SK-N-MC (cell line): ENCODE measurements at regions not wholly inside any gene's neighbourhood (a gene's known extent, or its start where the extent isn't known, plus 50 kb on each side); places are given as distances from the start of the nearest gene placed in this dataset.

Source experiments
- DNase-seq: peaks from one replicate; pipeline ENCODE4 v3.0.0-alpha.2; 2011; ENCODE audit warnings: low read depth, low spot score
- H3K27ac ChIP-seq: fragments of 200-600 bp; sonication (generic); 2 replicates; pipeline ENCODE4 v1.5.1; 2016; ENCODE audit warnings: mixed run types
- H3K36me3 ChIP-seq: fragments of 200-600 bp; sonication (generic); 2 replicates; pipeline ENCODE4 v1.6.1; 2017; ENCODE audit warnings: antibody characterized with exemption, low read length, mixed read lengths; ENCODE audit not compliant: insufficient read depth
- H3K4me3 ChIP-seq: fragments of 200-600 bp; sonication (generic); 2 replicates; pipeline ENCODE4 v1.5.1; 2016
- H3K9ac ChIP-seq: fragments of 200-600 bp; sonication (generic); 2 replicates; pipeline ENCODE4 v1.8.0; 2017; ENCODE audit warnings: mixed run types, mixed read lengths; ENCODE audit not compliant: insufficient read length
- H3K9me3 ChIP-seq: fragments of 200-600 bp; sonication (generic); 2 replicates; pipeline ENCODE4 v1.6.1; 2017; ENCODE audit warnings: low read depth, mild to moderate bottlenecking, antibody characterized with exemption, low read length, moderate library complexity, mixed read lengths
- EZH2 ChIP-seq: fragments of 200-600 bp; sonication (generic); IDR thresholded peaks from one replicate; pipeline ENCODE4 v1.6.1; 2017; ENCODE audit warnings: antibody characterized with exemption
- FOXP2 ChIP-seq: optimal IDR thresholded peaks from 2 replicates; pipeline ENCODE3; 2011; ENCODE audit warnings: mild to moderate bottlenecking, moderate library complexity; ENCODE audit not compliant: insufficient read depth; ENCODE audit errors: extremely low read length, control extremely low read depth
- POLR2AphosphoS5 ChIP-seq: IDR thresholded peaks from 2 replicates; pipeline ENCODE4 v1.6.1; 2012; ENCODE audit warnings: mild to moderate bottlenecking, low read depth, low read length, borderline replicate concordance

- TF ChIP-seq EZH2 (no peak), POLR2AphosphoS5 (no peak), FOXP2 (no peak)
- H3K4me3 ChIP-seq = no peak overlapping the region
- H3K9ac ChIP-seq = no peak overlapping the region
- no peak for DNase-seq
- H3K36me3 ChIP-seq = no peaks in the 10 kb centered on the region
- H3K27ac ChIP-seq = no peak overlapping the region
- no peaks in the 10 kb centered on the region for H3K9me3 ChIP-seq
Measured at GRCh38 chr2:54386585-54386984, 69.5 kb upstream of the SPTBN1 start.

DNA sequence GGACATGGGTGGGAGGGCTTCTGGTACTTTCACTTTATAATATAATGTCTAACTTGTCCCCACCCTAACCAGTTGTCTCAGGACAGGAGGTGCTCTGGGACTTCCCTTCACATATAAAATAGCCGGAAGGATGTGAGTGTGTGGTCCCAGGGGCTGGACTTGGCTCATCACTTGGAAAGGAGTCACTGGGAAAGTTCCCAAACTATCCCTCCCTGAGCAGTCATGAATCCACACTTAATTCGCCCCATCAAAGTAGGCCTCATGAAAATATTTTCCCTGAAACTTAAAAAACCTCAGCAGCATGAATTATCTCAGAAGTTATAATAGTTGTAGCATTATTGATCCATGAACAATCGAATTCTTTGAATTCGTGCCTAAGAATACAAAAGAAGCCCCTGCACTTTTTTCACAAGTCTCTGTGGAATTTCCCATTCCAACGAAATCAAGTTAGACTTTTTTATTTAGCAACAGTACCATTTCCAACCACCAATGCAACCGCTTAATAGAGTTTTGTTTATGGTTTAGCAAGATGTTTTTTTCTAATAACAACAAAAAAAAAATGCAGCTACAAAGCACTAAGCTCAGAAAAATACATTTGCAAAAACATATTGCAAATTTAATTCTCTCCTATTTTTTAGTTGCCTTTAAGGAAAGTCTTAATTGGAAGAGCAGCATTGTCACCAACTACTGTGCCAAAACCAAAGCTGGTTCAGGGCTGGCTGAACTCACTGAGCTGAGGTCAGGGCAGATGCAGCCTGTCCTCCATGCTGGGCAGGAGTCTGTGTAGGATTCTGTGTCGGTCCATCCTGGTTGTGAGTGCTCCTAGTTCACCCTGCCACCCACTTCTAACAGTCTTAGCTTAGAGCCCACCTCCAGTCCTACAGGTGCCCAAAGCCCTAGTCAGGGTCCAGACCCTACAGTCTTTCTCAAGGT lies 68.8 kb upstream of the SPTBN1 start:
- Histone ChIP-seq H3K27ac (no peak overlapping the region), H3K36me3 (no peaks in the 10 kb centered on the region), H3K9ac (no peak overlapping the region), H3K4me3 (no peak overlapping the region), H3K9me3 (no peaks in the 10 kb centered on the region)
- DNase-seq = no peak
- TF ChIP-seq FOXP2 (no peak), POLR2AphosphoS5 (no peak), EZH2 (no peak)

DNA sequence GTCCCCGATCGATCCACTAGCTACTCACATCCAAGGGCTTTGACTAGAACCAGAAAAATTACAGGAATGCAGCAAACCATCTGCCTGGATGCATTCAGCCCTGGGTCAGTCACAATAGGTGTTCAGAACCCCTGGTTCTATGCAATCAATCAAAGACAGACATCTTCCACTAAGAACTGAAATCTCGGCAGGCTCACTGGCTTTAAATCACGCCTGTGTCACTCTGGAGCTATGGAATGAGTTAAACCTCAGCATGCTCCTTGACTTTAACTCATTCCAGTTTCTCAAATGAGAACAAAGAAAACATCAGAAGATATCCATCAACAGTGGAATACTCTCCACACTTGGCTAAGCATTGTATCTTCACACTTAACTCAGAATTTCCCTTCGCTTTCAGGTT lies 68.1 kb upstream of the SPTBN1 start:
- DNase-seq = no peak
- no peak overlapping the region for H3K9ac ChIP-seq
- H3K4me3 ChIP-seq = no peak overlapping the region
- TF ChIP-seq POLR2AphosphoS5 (no peak), FOXP2 (no peak), EZH2 (no peak)
- H3K36me3 ChIP-seq = no peaks in the 10 kb centered on the region
- H3K9me3 ChIP-seq = no peaks in the 10 kb centered on the region
- H3K27ac ChIP-seq = no peak overlapping the region

DNA sequence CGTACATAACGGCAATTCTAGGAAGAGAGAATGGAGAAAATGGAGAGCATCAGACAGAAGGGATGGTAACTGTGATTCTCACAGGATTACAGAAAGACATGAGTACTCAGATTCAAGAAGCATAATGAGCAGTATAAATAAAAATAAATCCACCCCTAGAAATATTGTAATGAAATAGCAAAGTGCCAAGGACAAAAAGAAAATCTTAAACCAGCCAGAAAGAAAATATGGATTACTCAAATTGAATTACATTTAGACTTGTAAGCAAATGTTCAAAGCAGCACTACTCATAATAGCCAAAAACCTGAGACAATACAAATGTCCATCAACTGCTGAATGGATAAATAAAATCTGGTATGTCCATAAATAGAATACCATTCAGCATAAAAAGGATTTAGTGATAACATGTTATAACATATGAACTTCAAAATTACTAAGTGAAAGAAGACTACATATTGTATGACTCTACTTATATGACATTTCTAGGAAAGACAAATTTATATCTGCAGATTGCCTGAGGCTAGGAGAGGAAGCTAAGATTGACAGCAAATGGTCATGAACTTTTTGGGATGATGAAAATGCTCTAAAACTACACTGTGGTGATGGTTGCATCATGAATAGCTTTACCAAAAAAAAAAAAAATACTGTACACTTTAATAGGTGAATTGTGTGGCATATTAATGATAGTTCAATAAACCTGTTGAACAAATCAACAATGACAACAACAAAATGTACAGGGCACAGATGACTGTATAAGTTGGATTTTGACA lies 63.4 kb upstream of the SPTBN1 start:
- H3K36me3 ChIP-seq = no peaks in the 10 kb centered on the region
- no peak overlapping the region for H3K27ac ChIP-seq
- DNase-seq = no peak
- no peak for TF ChIP-seq EZH2
- TF ChIP-seq POLR2AphosphoS5 = no peak
- TF ChIP-seq FOXP2 = no peak
- no peak overlapping the region for H3K9ac ChIP-seq
- no peaks in the 10 kb centered on the region for H3K9me3 ChIP-seq
- no peak overlapping the region for H3K4me3 ChIP-seq

DNA sequence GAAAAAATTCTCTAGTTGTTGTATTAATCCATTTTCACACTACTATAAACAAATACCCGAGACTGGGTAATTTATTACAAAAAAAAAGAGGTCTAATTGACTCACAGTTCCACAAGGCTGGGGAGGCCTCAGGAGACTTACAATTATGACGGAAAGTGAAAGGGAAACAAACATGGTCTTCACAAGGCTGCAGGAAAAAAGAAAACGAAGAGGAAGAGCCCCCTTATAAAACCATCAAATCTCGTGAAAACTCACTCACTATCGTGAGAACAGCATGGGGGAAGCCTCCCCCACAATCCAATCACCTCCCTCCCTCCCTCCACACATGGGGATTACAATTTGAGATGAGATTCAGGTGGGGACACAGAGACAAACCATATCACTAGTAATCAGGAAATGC lies 61.7 kb upstream of the SPTBN1 start:
- no peak overlapping the region for H3K9ac ChIP-seq
- no peaks in the 10 kb centered on the region for H3K9me3 ChIP-seq
- H3K4me3 ChIP-seq = no peak overlapping the region
- DNase-seq = no peak
- no peak for TF ChIP-seq POLR2AphosphoS5
- no peak for TF ChIP-seq EZH2
- TF ChIP-seq FOXP2 = no peak
- H3K36me3 ChIP-seq = no peaks in the 10 kb centered on the region
- no peak overlapping the region for H3K27ac ChIP-seq

DNA sequence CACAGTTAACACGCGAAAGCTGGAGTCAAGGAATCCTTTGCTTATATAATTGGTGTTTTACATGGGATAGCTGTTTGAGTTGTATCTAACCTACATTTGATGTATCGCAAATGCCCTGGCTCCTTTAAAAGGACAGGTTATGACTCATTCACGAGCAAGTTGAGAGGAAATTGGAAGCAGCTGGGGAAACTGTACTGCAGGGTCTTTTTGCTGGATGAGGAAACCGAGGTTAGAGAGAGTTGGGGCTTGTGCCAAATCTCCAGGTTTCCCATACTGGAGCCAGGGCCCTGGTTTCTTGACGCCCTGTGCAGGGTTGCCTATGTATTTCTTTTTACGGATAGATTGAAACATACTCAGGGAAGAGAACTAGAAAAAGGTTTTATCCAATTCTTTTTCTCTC lies 60.0 kb upstream of the SPTBN1 start:
- H3K4me3 ChIP-seq = no peak overlapping the region
- H3K9ac ChIP-seq = no peak overlapping the region
- TF ChIP-seq POLR2AphosphoS5 = no peak
- no peak for TF ChIP-seq EZH2
- TF ChIP-seq FOXP2 = no peak
- no peaks in the 10 kb centered on the region for H3K36me3 ChIP-seq
- H3K9me3 ChIP-seq = no peaks in the 10 kb centered on the region
- no peak for DNase-seq
- no peak overlapping the region for H3K27ac ChIP-seq

GRCh38 chr2:54396798-54397197 lies 59.3 kb upstream of the SPTBN1 start:
- no peaks in the 10 kb centered on the region for H3K9me3 ChIP-seq
- no peak for TF ChIP-seq EZH2
- TF ChIP-seq FOXP2 = no peak
- TF ChIP-seq POLR2AphosphoS5 = no peak
- no peaks in the 10 kb centered on the region for H3K36me3 ChIP-seq
- H3K4me3 ChIP-seq = no peak overlapping the region
- no peak overlapping the region for H3K27ac ChIP-seq
- DNase-seq = no peak
- H3K9ac ChIP-seq = no peak overlapping the region

GRCh38 chr2:54397426-54397825 lies 58.7 kb upstream of the SPTBN1 start:
- TF ChIP-seq EZH2 = no peak
- no peak for TF ChIP-seq POLR2AphosphoS5
- no peak for TF ChIP-seq FOXP2
- Histone ChIP-seq H3K4me3 (no peak overlapping the region), H3K36me3 (no peaks in the 10 kb centered on the region), H3K9ac (no peak overlapping the region), H3K27ac (no peak overlapping the region), H3K9me3 (no peaks in the 10 kb centered on the region)
- DNase-seq = no peak

DNA sequence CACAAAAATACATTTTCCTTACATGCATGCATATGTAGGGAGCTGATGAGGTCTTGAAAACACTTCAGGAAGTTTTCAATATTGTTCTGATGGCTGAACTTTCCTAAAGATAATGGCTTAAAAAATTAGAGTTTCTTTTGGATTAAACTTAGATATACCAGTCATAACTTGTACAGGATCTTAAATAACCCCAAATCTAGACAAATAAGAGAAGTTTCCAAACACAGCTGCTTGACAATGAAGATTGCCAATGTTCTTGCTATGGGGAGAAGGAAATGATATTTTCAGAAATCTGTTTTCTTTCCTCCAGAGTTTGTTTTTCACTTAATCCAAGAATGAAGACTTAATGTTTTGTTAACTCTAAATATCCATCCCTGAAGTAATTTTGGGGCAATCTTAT lies 54.6 kb upstream of the SPTBN1 start:
- no peak overlapping the region for H3K27ac ChIP-seq
- no peaks in the 10 kb centered on the region for H3K9me3 ChIP-seq
- H3K36me3 ChIP-seq = no peaks in the 10 kb centered on the region
- no peak overlapping the region for H3K9ac ChIP-seq
- TF ChIP-seq POLR2AphosphoS5 (no peak), FOXP2 (no peak), EZH2 (no peak)
- H3K4me3 ChIP-seq = no peak overlapping the region
- DNase-seq = no peak
